Activated T-helper 2 cell treated with anti-CD3 and anti-CD28 coated beads, Interferon-gamma antibody, Interleukin-2, Interleukin-4, amounts not matched to agents 10 μg/mL and 5 μg/mL and 100 μg/mL, durations not matched to agents 14 hours and 24 hours and 36 hours (primary cell): ENCODE measurements at regions not wholly inside any gene's neighbourhood (a gene's known extent, or its start where the extent isn't known, plus 50 kb on each side); places are given as distances from the start of the nearest gene placed in this dataset.

Source experiments
- DNase-seq: peaks from one replicate; pipeline ENCODE4 v3.0.0; 2021; ENCODE audit warnings: low spot score
- H3K27ac Mint-ChIP-seq: one replicate; pipeline ENCODE4 v1.8.0; 2021; ENCODE audit warnings: mixed read lengths
- H3K27me3 Mint-ChIP-seq: one replicate; pipeline ENCODE4 v1.8.0; 2021; ENCODE audit warnings: low read depth, mixed read lengths
- H3K36me3 Mint-ChIP-seq: one replicate; pipeline ENCODE4 v1.8.0; 2021; ENCODE audit warnings: low read depth, mixed read lengths
- H3K4me1 Mint-ChIP-seq: one replicate; pipeline ENCODE4 v1.8.0; 2021; ENCODE audit warnings: low read depth, mixed read lengths
- H3K4me3 Mint-ChIP-seq: one replicate; pipeline ENCODE4 v1.8.0; 2021; ENCODE audit warnings: low read depth, mild to moderate bottlenecking, moderate library complexity, mixed read lengths
- H3K9me3 Mint-ChIP-seq: one replicate; pipeline ENCODE4 v1.8.0; 2021; ENCODE audit warnings: mixed read lengths
- intact Hi-C: fragments of 100-400 bp; cut with micrococcal nuclease; formaldehyde crosslinking; loops from one replicate; pipeline ENCODE4 v1.15.1; 2023

DNA sequence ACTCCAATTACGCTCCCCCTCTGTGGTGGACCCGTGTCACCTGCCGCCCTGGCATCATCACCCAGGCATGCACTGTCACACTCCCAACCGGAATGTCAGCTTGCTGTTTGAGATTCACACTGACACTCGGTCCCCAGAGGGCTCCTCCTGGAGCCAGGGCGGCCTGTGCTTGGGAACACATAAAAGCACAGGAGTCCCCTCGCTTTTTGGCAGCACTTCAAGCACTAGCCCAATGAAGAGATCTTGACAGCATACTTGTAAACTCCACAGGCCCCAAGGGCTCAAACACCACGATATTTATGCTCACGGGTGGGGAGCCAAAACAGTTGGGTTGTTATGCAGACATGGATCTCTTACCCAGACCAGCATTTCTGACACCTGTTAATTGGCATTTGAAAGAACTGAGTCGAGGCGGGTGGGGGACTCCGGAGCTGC is 90.8 kb upstream of the EGFLAM start:
- H3K36me3 Mint-ChIP-seq, result no peaks in the 10 kb centered on the region
- no peak overlapping the region for H3K4me3 Mint-ChIP-seq
- no peaks in the 10 kb centered on the region for H3K9me3 Mint-ChIP-seq
- H3K27me3 Mint-ChIP-seq, result no peaks in the 10 kb centered on the region
- intact Hi-C loops, result no loop called here
- no peak for DNase-seq
- no peaks in the 10 kb centered on the region for H3K4me1 Mint-ChIP-seq
- H3K27ac Mint-ChIP-seq, result no peak overlapping the region

DNA sequence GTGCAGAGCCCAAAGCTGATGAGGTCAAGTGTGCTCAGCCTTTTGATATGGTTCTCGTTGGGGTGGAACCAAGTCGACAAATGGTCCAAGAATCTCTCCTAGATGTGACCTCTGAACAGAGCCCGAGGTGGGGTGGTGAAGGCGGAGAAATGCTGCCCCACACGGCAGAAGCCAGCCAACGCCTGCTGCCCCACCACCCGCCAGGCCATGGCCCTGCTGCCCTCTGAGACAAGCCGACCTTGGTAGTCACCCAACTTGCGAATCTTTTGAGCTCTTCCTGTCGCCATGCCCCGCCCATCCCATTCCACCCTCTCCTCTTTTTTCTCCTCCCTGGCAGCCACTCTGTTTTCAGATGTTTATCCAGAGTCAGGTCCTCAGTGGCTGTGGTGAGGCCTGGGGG is 91.5 kb upstream of the EGFLAM start:
- Mint-ChIP-seq H3K27me3 (no peaks in the 10 kb centered on the region), H3K4me1 (no peaks in the 10 kb centered on the region), H3K9me3 (no peaks in the 10 kb centered on the region), H3K27ac (no peak overlapping the region), H3K4me3 (no peak overlapping the region), H3K36me3 (no peaks in the 10 kb centered on the region)
- intact Hi-C loops, result no loop called here
- no peak for DNase-seq

GRCh38 chr5:38165435-38165834 is 92.9 kb upstream of the EGFLAM start:
- intact Hi-C loops, result no loop called here
- Mint-ChIP-seq H3K36me3 (no peaks in the 10 kb centered on the region), H3K4me1 (no peaks in the 10 kb centered on the region), H3K9me3 (no peaks in the 10 kb centered on the region), H3K27ac (no peak overlapping the region), H3K27me3 (no peaks in the 10 kb centered on the region), H3K4me3 (no peak overlapping the region)
- DNase-seq, result no peak

DNA sequence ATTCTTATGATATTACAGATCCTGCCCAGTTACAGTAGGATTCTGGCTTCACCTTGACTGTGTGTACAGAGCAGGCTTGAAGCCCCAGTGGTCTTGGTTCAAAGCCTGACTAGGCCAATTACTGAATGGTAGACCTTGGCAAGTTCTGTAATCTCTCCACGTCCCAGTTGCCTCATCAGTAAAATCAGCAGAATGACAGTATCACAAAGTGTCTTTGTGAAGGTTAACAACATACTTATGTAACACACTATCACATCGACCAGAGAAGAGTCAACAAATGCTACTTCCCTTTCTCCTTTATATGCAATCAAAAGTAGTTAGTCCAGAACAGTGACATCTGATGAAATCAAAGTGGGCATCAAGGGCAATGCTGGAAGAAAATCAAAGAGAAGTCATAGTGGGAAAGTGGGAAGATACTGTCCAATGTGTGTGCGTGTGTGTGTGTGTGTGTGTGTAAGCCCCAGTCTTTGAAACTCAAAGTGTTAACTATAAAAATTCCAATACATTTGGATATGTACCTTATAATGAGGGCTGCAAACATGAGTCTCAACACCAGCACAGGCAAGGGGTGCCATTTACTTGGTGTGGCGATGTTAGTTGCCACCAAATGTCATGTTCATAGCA is 93.5 kb upstream of the EGFLAM start:
- no peaks in the 10 kb centered on the region for H3K4me1 Mint-ChIP-seq
- intact Hi-C loops, result no loop called here
- H3K4me3 Mint-ChIP-seq, result no peak overlapping the region
- no peaks in the 10 kb centered on the region for H3K9me3 Mint-ChIP-seq
- no peak overlapping the region for H3K27ac Mint-ChIP-seq
- H3K36me3 Mint-ChIP-seq, result no peaks in the 10 kb centered on the region
- DNase-seq, result no peak
- H3K27me3 Mint-ChIP-seq, result no peaks in the 10 kb centered on the region

- no peaks in the 10 kb centered on the region for H3K4me1 Mint-ChIP-seq
- H3K4me3 Mint-ChIP-seq, result no peak overlapping the region
- intact Hi-C loops, result no loop called here
- H3K27ac Mint-ChIP-seq, result no peak overlapping the region
- H3K36me3 Mint-ChIP-seq, result no peaks in the 10 kb centered on the region
- no peak for DNase-seq
- H3K9me3 Mint-ChIP-seq, result no peaks in the 10 kb centered on the region
- no peaks in the 10 kb centered on the region for H3K27me3 Mint-ChIP-seq
Measured at GRCh38 chr5:38163636-38164237, 94.6 kb upstream of the EGFLAM start.

GRCh38 chr5:38162625-38163024 is 95.7 kb upstream of the EGFLAM start:
- Mint-ChIP-seq H3K9me3 (no peaks in the 10 kb centered on the region), H3K27me3 (no peaks in the 10 kb centered on the region), H3K27ac (no peak overlapping the region), H3K36me3 (no peaks in the 10 kb centered on the region), H3K4me3 (no peak overlapping the region), H3K4me1 (no peaks in the 10 kb centered on the region)
- no peak for DNase-seq
- intact Hi-C loops, result no loop called here

GRCh38 chr5:38157024-38157423 is 101.3 kb upstream of the EGFLAM start:
- no peaks in the 10 kb centered on the region for H3K4me1 Mint-ChIP-seq
- H3K27me3 Mint-ChIP-seq, result no peaks in the 10 kb centered on the region
- intact Hi-C loops, result no loop called here
- no peak overlapping the region for H3K4me3 Mint-ChIP-seq
- no peak overlapping the region for H3K27ac Mint-ChIP-seq
- no peak for DNase-seq
- no peaks in the 10 kb centered on the region for H3K9me3 Mint-ChIP-seq
- H3K36me3 Mint-ChIP-seq, result no peaks in the 10 kb centered on the region

DNA sequence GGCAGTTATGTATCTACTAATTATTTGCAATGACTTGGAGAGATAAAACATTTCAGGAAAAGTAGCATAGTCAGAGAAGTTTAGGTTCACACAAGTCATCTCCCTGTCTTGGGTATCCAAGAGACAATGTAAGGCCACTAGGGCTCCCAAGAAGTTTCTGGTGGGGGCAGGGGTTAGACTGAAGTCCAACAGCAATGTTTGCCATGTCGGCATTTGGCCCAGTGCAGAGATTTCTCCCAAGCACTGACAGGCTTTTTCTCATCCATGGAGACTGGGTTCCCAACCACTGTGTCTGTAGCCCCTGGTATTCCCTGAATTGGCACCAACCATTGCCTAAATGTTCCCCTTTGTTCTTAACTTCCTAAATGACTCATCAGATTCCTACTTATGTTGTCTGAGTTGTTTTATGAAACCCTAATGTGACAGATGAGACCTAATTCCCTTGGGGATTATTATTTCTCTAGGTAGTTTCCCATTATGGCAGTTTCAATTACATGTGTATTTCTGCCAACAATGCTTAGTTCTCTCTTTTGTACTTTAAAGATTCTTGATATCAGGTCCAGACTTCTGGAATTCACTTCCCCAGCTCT is 103.6 kb upstream of the EGFLAM start:
- H3K4me3 Mint-ChIP-seq, result no peak overlapping the region
- H3K27me3 Mint-ChIP-seq, result no peaks in the 10 kb centered on the region
- H3K27ac Mint-ChIP-seq, result no peak overlapping the region
- intact Hi-C loops, result no loop called here
- no peak for DNase-seq
- H3K4me1 Mint-ChIP-seq, result no peaks in the 10 kb centered on the region
- H3K36me3 Mint-ChIP-seq, result no peaks in the 10 kb centered on the region
- H3K9me3 Mint-ChIP-seq, result no peaks in the 10 kb centered on the region

DNA sequence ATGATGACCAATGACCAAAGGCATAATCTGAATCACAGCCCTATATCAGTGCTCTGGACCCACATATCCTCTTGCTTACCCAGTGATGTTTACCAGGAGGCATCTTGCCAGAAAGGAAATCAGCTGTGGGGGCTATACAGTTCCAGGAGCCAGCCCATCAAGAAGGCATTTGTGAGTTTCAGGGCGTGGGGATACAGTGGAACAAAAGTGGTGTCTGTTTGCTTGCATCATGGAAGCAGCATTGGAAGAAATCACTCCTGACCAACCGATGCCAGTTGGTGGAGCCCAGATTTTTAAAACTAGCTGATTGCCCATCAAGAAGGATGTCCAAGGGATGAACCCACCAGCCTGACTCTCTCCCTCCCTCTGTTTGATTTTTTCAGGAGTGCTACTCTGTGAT is 106.5 kb upstream of the EGFLAM start:
- no peak overlapping the region for H3K4me3 Mint-ChIP-seq
- H3K27ac Mint-ChIP-seq, result no peak overlapping the region
- H3K27me3 Mint-ChIP-seq, result no peaks in the 10 kb centered on the region
- no peaks in the 10 kb centered on the region for H3K36me3 Mint-ChIP-seq
- DNase-seq, result no peak
- intact Hi-C loops, result no loop called here
- H3K4me1 Mint-ChIP-seq, result no peaks in the 10 kb centered on the region
- H3K9me3 Mint-ChIP-seq, result no peaks in the 10 kb centered on the region

- intact Hi-C loops, result no loop called here
- Mint-ChIP-seq H3K27me3 (no peaks in the 10 kb centered on the region), H3K36me3 (no peaks in the 10 kb centered on the region), H3K27ac (no peak overlapping the region), H3K9me3 (no peaks in the 10 kb centered on the region), H3K4me1 (no peaks in the 10 kb centered on the region), H3K4me3 (no peak overlapping the region)
- no peak for DNase-seq
Measured at GRCh38 chr5:38149815-38150195, 108.6 kb upstream of the EGFLAM start.

GRCh38 chr5:38148021-38148625 is 110.2 kb upstream of the EGFLAM start:
- Mint-ChIP-seq H3K4me1 (no peaks in the 10 kb centered on the region), H3K4me3 (no peak overlapping the region), H3K27ac (no peak overlapping the region), H3K27me3 (no peaks in the 10 kb centered on the region), H3K36me3 (no peaks in the 10 kb centered on the region), H3K9me3 (no peaks in the 10 kb centered on the region)
- intact Hi-C loops, result no loop called here
- DNase-seq, result no peak

GRCh38 chr5:38143384-38143783 is 115.0 kb upstream of the EGFLAM start:
- intact Hi-C loops, result no loop called here
- Mint-ChIP-seq H3K36me3 (no peaks in the 10 kb centered on the region), H3K9me3 (no peaks in the 10 kb centered on the region), H3K4me3 (no peak overlapping the region), H3K4me1 (no peaks in the 10 kb centered on the region), H3K27me3 (peaks cover 2% of the 10 kb centered on the region), H3K27ac (no peak overlapping the region)
- no peak for DNase-seq

DNA sequence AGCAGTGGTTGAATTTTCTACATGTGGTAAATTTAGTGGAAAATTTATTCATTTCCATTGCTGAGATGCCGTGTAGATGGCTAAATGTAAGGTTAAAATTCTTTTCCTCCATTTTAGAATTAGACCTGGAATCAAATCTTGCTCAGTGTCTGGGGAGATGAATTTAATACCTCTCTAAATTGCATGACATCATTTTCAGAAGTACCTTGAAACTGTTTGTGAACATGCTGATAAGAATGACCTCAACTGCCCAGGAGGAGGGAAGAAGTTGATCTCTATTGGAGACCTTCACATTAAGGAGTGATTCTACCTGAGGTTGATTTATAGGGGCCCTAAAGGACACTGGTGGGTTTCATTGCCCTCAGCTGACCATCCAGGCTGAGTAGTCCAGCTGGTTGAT is 116.7 kb upstream of the EGFLAM start:
- no peak for DNase-seq
- Mint-ChIP-seq H3K27ac (no peak overlapping the region), H3K4me1 (no peaks in the 10 kb centered on the region), H3K27me3 (peaks cover 2% of the 10 kb centered on the region), H3K4me3 (no peak overlapping the region), H3K9me3 (no peaks in the 10 kb centered on the region), H3K36me3 (no peaks in the 10 kb centered on the region)
- intact Hi-C loops, result no loop called here
